Loucy (cell line): ENCODE measurements at regions not wholly inside any gene's neighbourhood (a gene's known extent, or its start where the extent isn't known, plus 50 kb on each side); places are given as distances from the start of the nearest gene placed in this dataset.

ENCODE experiments used
- H2AFZ ChIP-seq: fragments of 200-600 bp; sonication (generic); 2 replicates; pipeline ENCODE4 v1.6.0; 2016; ENCODE audit warnings: antibody characterized with exemption, mild to moderate bottlenecking, low read length, moderate library complexity
- H3F3A ChIP-seq: fragments of 200-600 bp; 2 replicates; pipeline ENCODE4 v1.6.0; 2016; ENCODE audit warnings: antibody characterized with exemption, low read depth, mild to moderate bottlenecking
- H3K27me3 ChIP-seq: fragments of 200-600 bp; sonication (generic); 2 replicates; pipeline ENCODE4 v1.6.1; 2014; ENCODE audit warnings: low read length, mild to moderate bottlenecking; ENCODE audit not compliant: insufficient read depth, poor library complexity, severe bottlenecking
- H3K36me3 ChIP-seq: fragments of 200-600 bp; sonication (generic); 2 replicates; pipeline ENCODE4 v1.6.1; 2016; ENCODE audit warnings: low read length; ENCODE audit not compliant: insufficient read depth
- H3K4me1 ChIP-seq: fragments of 200-600 bp; sonication (generic); 2 replicates; pipeline ENCODE4 v1.5.1; 2014; ENCODE audit warnings: low read length, mild to moderate bottlenecking; ENCODE audit not compliant: insufficient read depth, poor library complexity, severe bottlenecking
- H3K4me2 ChIP-seq: fragments of 200-600 bp; sonication (generic); 2 replicates; pipeline ENCODE4 v1.6.0; 2014; ENCODE audit warnings: antibody characterized with exemption, low read length, low read depth, mild to moderate bottlenecking; ENCODE audit not compliant: poor library complexity, severe bottlenecking
- H3K4me3 ChIP-seq: fragments of 200-600 bp; sonication (generic); 2 replicates; pipeline ENCODE4 v1.5.1; 2014; ENCODE audit warnings: low read length, mild to moderate bottlenecking, mixed read lengths; ENCODE audit not compliant: poor library complexity, severe bottlenecking
- H3K79me2 ChIP-seq: fragments of 200-600 bp; sonication (generic); 2 replicates; pipeline ENCODE4 v1.6.1; 2014; ENCODE audit warnings: low read length; ENCODE audit not compliant: insufficient read depth
- H3K9ac ChIP-seq: fragments of 200-600 bp; sonication (generic); 2 replicates; pipeline ENCODE4 v1.6.0; 2014; ENCODE audit warnings: mild to moderate bottlenecking, low read depth, low read length, moderate library complexity; ENCODE audit not compliant: poor library complexity, severe bottlenecking
- H3K9me2 ChIP-seq: fragments of 200-600 bp; sonication (generic); replicated peaks from 2 replicates; pipeline ENCODE4 v1.6.1; 2016; ENCODE audit warnings: low read depth, low read length, mixed read lengths
- H3K9me3 ChIP-seq: fragments of 200-600 bp; sonication (generic); 2 replicates; pipeline ENCODE4 v1.6.1; 2014; ENCODE audit warnings: mild to moderate bottlenecking, antibody characterized with exemption, low read length, low read depth; ENCODE audit not compliant: insufficient read depth
- H4K20me1 ChIP-seq: fragments of 200-600 bp; sonication (generic); 2 replicates; pipeline ENCODE4 v1.6.0; 2014; ENCODE audit warnings: antibody characterized with exemption, low read length, mild to moderate bottlenecking; ENCODE audit not compliant: insufficient read depth, poor library complexity, severe bottlenecking
- EZH2phosphoT487 ChIP-seq: fragments of 200-600 bp; IDR thresholded peaks from 2 replicates; pipeline ENCODE4 v1.6.1; 2018; ENCODE audit warnings: antibody characterized with exemption, mild to moderate bottlenecking, moderate library complexity, borderline replicate concordance
- TF ChIP-seq, protein P1 (sequence below): fragments of 200-600 bp; sonication (generic); conservative IDR thresholded peaks from 2 replicates; pipeline ENCODE4 v1.5.1; 2014; ENCODE audit warnings: mild to moderate bottlenecking, antibody characterized with exemption, low read length

GRCh38 chr5:163384669-163385068, 52.7 kb upstream of the CCNG1 start:
- no peaks in the 10 kb centered on the region for H3K9me3 ChIP-seq
- H3K79me2 ChIP-seq, result no peaks in the 10 kb centered on the region
- H3K4me3 ChIP-seq, result no peak overlapping the region
- no peaks in the 10 kb centered on the region for H3K4me1 ChIP-seq
- no peak overlapping the region for H3K4me2 ChIP-seq
- H3K9ac ChIP-seq, result no peak overlapping the region
- no peaks in the 10 kb centered on the region for H3F3A ChIP-seq
- H3K9me2 ChIP-seq, result no peaks in the 10 kb centered on the region
- no peaks in the 10 kb centered on the region for H3K27me3 ChIP-seq
- H4K20me1 ChIP-seq, result no peaks in the 10 kb centered on the region
- H2AFZ ChIP-seq, result no peak overlapping the region
- H3K36me3 ChIP-seq, result no peaks in the 10 kb centered on the region
- no peak for TF ChIP-seq EZH2phosphoT487
- TF ChIP-seq, protein P1, sequence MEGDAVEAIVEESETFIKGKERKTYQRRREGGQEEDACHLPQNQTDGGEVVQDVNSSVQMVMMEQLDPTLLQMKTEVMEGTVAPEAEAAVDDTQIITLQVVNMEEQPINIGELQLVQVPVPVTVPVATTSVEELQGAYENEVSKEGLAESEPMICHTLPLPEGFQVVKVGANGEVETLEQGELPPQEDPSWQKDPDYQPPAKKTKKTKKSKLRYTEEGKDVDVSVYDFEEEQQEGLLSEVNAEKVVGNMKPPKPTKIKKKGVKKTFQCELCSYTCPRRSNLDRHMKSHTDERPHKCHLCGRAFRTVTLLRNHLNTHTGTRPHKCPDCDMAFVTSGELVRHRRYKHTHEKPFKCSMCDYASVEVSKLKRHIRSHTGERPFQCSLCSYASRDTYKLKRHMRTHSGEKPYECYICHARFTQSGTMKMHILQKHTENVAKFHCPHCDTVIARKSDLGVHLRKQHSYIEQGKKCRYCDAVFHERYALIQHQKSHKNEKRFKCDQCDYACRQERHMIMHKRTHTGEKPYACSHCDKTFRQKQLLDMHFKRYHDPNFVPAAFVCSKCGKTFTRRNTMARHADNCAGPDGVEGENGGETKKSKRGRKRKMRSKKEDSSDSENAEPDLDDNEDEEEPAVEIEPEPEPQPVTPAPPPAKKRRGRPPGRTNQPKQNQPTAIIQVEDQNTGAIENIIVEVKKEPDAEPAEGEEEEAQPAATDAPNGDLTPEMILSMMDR, result no peak

GRCh38 chr5:163385271-163385670, 52.1 kb upstream of the CCNG1 start:
- H3K4me1 ChIP-seq, result no peaks in the 10 kb centered on the region
- no peak overlapping the region for H3K4me2 ChIP-seq
- no peak overlapping the region for H2AFZ ChIP-seq
- H3K9ac ChIP-seq, result no peak overlapping the region
- H3K27me3 ChIP-seq, result no peaks in the 10 kb centered on the region
- no peak overlapping the region for H3K4me3 ChIP-seq
- H3K79me2 ChIP-seq, result no peaks in the 10 kb centered on the region
- H3K9me3 ChIP-seq, result no peaks in the 10 kb centered on the region
- no peak for TF ChIP-seq EZH2phosphoT487
- TF ChIP-seq, protein P1, result no peak
- H3K9me2 ChIP-seq, result no peaks in the 10 kb centered on the region
- H3F3A ChIP-seq, result no peaks in the 10 kb centered on the region
- no peaks in the 10 kb centered on the region for H4K20me1 ChIP-seq
- H3K36me3 ChIP-seq, result no peaks in the 10 kb centered on the region

GRCh38 chr5:163385824-163386223, 51.6 kb upstream of the CCNG1 start:
- no peak overlapping the region for H2AFZ ChIP-seq
- TF ChIP-seq, protein P1, result no peak
- TF ChIP-seq EZH2phosphoT487, result no peak

More at GRCh38 chr5:163385824-163386223, 51.6 kb upstream of the CCNG1 start:
- no peaks in the 10 kb centered on the region for H3K9me2 ChIP-seq
- H3K4me3 ChIP-seq, result no peak overlapping the region
- no peaks in the 10 kb centered on the region for H3K9me3 ChIP-seq
- no peak overlapping the region for H3K4me2 ChIP-seq
- no peaks in the 10 kb centered on the region for H3K27me3 ChIP-seq
- H3F3A ChIP-seq, result no peaks in the 10 kb centered on the region
- no peaks in the 10 kb centered on the region for H3K79me2 ChIP-seq
- no peaks in the 10 kb centered on the region for H3K4me1 ChIP-seq
- no peaks in the 10 kb centered on the region for H4K20me1 ChIP-seq
- no peaks in the 10 kb centered on the region for H3K36me3 ChIP-seq
- no peak overlapping the region for H3K9ac ChIP-seq
